ENCODE measurements at regions not wholly inside any gene's neighbourhood (a gene's known extent, or its start where the extent isn't known, plus 50 kb on each side); places are given as distances from the start of the nearest gene placed in this dataset.

DNA sequence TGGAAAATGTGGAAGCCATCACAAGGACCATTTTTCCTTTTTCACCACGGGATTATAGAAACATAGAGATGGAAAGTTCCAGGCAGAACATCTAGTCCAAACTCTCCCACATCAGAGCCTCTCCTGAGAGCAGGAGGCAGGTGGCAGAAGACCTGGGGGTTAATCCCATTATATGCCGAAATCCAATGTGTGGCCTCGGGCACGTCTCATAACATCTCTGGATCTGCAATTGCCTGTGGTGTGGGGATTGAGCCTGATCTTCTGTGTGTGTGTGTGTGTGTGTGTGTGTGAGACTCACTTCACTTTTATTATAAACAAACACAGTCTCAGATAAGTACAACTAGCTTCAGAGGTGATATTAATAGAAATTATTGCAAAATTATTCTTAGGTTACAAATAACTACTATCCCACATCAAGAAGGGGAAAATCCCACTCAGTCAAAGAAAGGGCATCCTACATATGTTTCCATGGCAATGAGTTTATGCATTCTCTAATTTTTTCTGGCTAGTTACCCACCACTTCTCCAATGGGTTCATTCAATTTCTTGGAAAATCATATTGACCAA is 199.1 kb downstream of the FOXL1 start:
- TF ChIP-seq, protein P1, sequence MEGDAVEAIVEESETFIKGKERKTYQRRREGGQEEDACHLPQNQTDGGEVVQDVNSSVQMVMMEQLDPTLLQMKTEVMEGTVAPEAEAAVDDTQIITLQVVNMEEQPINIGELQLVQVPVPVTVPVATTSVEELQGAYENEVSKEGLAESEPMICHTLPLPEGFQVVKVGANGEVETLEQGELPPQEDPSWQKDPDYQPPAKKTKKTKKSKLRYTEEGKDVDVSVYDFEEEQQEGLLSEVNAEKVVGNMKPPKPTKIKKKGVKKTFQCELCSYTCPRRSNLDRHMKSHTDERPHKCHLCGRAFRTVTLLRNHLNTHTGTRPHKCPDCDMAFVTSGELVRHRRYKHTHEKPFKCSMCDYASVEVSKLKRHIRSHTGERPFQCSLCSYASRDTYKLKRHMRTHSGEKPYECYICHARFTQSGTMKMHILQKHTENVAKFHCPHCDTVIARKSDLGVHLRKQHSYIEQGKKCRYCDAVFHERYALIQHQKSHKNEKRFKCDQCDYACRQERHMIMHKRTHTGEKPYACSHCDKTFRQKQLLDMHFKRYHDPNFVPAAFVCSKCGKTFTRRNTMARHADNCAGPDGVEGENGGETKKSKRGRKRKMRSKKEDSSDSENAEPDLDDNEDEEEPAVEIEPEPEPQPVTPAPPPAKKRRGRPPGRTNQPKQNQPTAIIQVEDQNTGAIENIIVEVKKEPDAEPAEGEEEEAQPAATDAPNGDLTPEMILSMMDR (IDR thresholded peaks at IDR 0.05; ENCODE audit: borderline replicate concordance, extremely low read depth, low read length, poor library complexity, severe bottlenecking): no peak
- no peak for TF ChIP-seq EZH2 (IDR thresholded peaks at IDR 0.05; ENCODE audit: borderline replicate concordance, low read depth, low read length, severe bottlenecking)
